ENCODE measurements at regions not wholly inside any gene's neighbourhood (a gene's known extent, or its start where the extent isn't known, plus 50 kb on each side); places are given as distances from the start of the nearest gene placed in this dataset.

DNA sequence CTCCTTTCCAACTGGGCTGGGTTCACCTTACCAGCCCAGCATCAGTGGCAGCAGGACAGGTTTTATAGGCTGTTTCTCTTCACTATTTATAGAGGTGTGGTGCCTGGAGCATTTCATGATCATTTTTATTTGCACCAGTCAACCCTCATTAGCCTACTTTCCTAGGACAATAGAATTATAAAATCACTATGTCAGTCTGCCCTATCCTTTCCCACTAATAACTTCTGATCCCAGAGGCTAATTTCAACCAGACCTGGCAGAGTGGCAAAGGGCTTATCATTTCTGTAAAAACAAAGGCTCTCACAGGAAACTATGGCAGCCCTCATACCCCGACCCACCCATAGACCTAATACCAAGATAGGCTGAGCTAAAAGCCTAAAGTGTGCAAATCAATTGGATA is 243.5 kb upstream of the TMEFF2 start:
- Histone ChIP-seq H3K79me2 (ENCODE audit: control insufficient read depth in 1 of 2, insufficient read depth in 2 of 2, low read length in 2 of 2) (no peaks in the 10 kb centered on the region), H3K27ac (ENCODE audit: low read depth, low read length) (no peak overlapping the region), H2AK5ac (ENCODE audit: low read depth, low read length) (no peak overlapping the region), H3K27me3 (replicated peaks in 1 of 4; ENCODE audit: control insufficient read depth in 3 of 4, extremely low read depth in 1 of 4, insufficient read depth in 3 of 4, low read length in 3 of 4) (no peaks in the 10 kb centered on the region), H3K9me3 (ENCODE audit: insufficient read depth in 2 of 2, low read depth in 1 of 2, low read length in 1 of 2) (no peaks in the 10 kb centered on the region), H2BK12ac (ENCODE audit: low read depth, low read length) (no peak overlapping the region), H4K20me1 (replicated peaks in 1 of 2; ENCODE audit: control insufficient read depth in 1 of 2, insufficient read depth in 2 of 2, low read length in 2 of 2) (no peaks in the 10 kb centered on the region), H2BK20ac (ENCODE audit: low read length) (no peak overlapping the region), H3K4me3 (ENCODE audit: extremely low read depth in 1 of 4, insufficient read depth in 2 of 4, low read depth in 3 of 4, low read length in 4 of 4) (no peak overlapping the region), H2BK5ac (ENCODE audit: low read depth, low read length) (no peak overlapping the region), H3K79me1 (ENCODE audit: low read depth, low read length) (no peaks in the 10 kb centered on the region), H4K5ac (ENCODE audit: insufficient read length, low read depth, low read length) (no peak overlapping the region), H4K8ac (ENCODE audit: extremely low read depth, insufficient read depth, low read length) (no peak overlapping the region), H3K36me3 (ENCODE audit: control insufficient read depth in 2 of 4, insufficient read depth in 4 of 4, low read length in 3 of 4) (no peaks in the 10 kb centered on the region), H2BK120ac (replicated peaks; ENCODE audit: low read depth, low read length) (no peak overlapping the region), H4K91ac (replicated peaks; ENCODE audit: insufficient read length, low read length) (no peak overlapping the region), H2BK15ac (ENCODE audit: low read length) (no peak overlapping the region), H3K23ac (ENCODE audit: insufficient read length) (no peak overlapping the region), H3K4me1 (replicated peaks in 1 of 4; ENCODE audit: control insufficient read depth in 3 of 4, insufficient read depth in 4 of 4, low read length in 3 of 4) (no peaks in the 10 kb centered on the region), H2AFZ (ENCODE audit: low read length) (no peak overlapping the region), H3K56ac (replicated peaks; ENCODE audit: insufficient read length, low read depth, low read length) (no peak overlapping the region), H3K9ac (replicated peaks in 1 of 4; ENCODE audit: extremely low read depth in 1 of 4, low read depth in 3 of 4, low read length in 3 of 4) (no peak overlapping the region), H3K23me2 (ENCODE audit: low read depth, low read length) (no peaks in the 10 kb centered on the region), H3K4me2 (ENCODE audit: insufficient read depth in 1 of 2, low read depth in 2 of 2, low read length in 2 of 2) (no peak overlapping the region), H3K14ac (ENCODE audit: insufficient read length) (no peak overlapping the region), H3K18ac (ENCODE audit: extremely low read depth, low read length) (no peak overlapping the region), H3K4ac (replicated peaks; ENCODE audit: insufficient read length, low read depth, low read length) (no peak overlapping the region)
- DNase-seq (ENCODE audit: low read depth in 1 of 2, low spot score in 2 of 2) (no peak), FAIRE-seq (no peak)
- ChIA-PET POLR2A (ENCODE audit: partially characterized antibody) (no interaction called here), CTCF (ENCODE audit: partially characterized antibody) (no interaction called here)
- WGBS, 2 experiments (ENCODE audit: extremely low coverage in 1 of 2, insufficient coverage in 1 of 2, insufficient read length in 1 of 2, insufficient replicate concordance in 2 of 2, low coverage in 1 of 2, low lambda C conversion rate in 2 of 2, missing lambda C conversion rate in 1 of 2): 100% methylated on average over 1 of the region's 1 CpG; no CpG with 5 or more reads in 1 of the 2 experiments
- TF ChIP-seq KDM1A (IDR thresholded peaks at IDR 0.05; ENCODE audit: borderline replicate concordance, low read length) (no peak), CHD2 (IDR thresholded peaks at IDR 0.05; ENCODE audit: low read length) (no peak), BRCA1 (IDR thresholded peaks at IDR 0.05; ENCODE audit: low read depth, low read length) (no peak), RNF2 (IDR thresholded peaks at IDR 0.05; ENCODE audit: borderline replicate concordance, low read depth, low read length, missing control alignments, poor library complexity, severe bottlenecking) (no peak), RFX5 (IDR thresholded peaks at IDR 0.05; ENCODE audit: borderline replicate concordance, low read depth, low read length) (no peak), KDM4A (IDR thresholded peaks at IDR 0.05; ENCODE audit: low read depth, low read length, severe bottlenecking) (no peak), SP1 (IDR thresholded peaks at IDR 0.05; ENCODE audit: low read depth, low read length) (no peak), KDM5A (IDR thresholded peaks at IDR 0.05; ENCODE audit: low read length) (no peak), HDAC6 (IDR thresholded peaks at IDR 0.05; ENCODE audit: low read depth, low read length) (no peak), RAD21 (IDR thresholded peaks at IDR 0.05 in 1 of 2, conservative IDR thresholded peaks at IDR 0.05 in 1 of 2; ENCODE audit: low read depth in 2 of 2, low read length in 2 of 2) (no peak)
- TF ChIP-seq, protein P1, sequence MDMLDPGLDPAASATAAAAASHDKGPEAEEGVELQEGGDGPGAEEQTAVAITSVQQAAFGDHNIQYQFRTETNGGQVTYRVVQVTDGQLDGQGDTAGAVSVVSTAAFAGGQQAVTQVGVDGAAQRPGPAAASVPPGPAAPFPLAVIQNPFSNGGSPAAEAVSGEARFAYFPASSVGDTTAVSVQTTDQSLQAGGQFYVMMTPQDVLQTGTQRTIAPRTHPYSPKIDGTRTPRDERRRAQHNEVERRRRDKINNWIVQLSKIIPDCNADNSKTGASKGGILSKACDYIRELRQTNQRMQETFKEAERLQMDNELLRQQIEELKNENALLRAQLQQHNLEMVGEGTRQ (IDR thresholded peaks at IDR 0.05; ENCODE audit: low read length): no peak
- TF ChIP-seq, protein P2, sequence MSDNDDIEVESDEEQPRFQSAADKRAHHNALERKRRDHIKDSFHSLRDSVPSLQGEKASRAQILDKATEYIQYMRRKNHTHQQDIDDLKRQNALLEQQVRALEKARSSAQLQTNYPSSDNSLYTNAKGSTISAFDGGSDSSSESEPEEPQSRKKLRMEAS (IDR thresholded peaks at IDR 0.05): no peak
- TF ChIP-seq, protein P3, sequence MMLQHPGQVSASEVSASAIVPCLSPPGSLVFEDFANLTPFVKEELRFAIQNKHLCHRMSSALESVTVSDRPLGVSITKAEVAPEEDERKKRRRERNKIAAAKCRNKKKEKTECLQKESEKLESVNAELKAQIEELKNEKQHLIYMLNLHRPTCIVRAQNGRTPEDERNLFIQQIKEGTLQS (IDR thresholded peaks at IDR 0.05; ENCODE audit: insufficient read depth, low read depth, low read length): no peak
